Activated T-cell treated with anti-CD3 and anti-CD28 coated beads, Interleukin-2, amount 50 U/mL, for 48 hours (primary cell): ENCODE measurements at regions not wholly inside any gene's neighbourhood (a gene's known extent, or its start where the extent isn't known, plus 50 kb on each side); places are given as distances from the start of the nearest gene placed in this dataset.

Source experiments
- DNase-seq, 2 experiments: peaks; one replicate each; pipeline ENCODE4 v3.0.0-alpha.2; 2020

DNA sequence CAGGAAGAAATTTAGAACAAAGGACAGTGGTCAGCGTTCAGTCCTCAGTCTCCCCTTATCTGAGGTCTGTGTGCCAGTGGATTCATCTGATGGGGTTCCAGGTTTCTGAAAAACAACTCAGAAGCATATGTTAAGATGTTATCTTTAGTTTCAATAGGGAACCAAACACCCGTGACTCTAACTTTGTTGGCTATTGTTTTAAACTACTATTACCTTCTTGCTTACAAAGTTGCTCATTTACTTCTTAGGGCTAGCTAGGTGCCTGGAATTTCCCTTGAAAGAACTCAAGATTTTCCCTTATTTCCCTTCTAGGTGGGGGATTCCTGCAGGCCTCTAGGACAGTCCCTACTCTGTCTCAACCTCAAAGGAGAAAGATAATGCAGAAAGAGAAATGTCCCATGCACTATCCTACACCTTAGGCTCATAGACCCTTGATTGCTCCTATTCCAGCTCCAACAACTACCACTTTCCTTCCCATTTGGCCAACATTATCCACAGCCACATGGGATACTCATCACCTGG is 192.5 kb upstream of the LYZL1 start:
- no peak for DNase-seq

DNA sequence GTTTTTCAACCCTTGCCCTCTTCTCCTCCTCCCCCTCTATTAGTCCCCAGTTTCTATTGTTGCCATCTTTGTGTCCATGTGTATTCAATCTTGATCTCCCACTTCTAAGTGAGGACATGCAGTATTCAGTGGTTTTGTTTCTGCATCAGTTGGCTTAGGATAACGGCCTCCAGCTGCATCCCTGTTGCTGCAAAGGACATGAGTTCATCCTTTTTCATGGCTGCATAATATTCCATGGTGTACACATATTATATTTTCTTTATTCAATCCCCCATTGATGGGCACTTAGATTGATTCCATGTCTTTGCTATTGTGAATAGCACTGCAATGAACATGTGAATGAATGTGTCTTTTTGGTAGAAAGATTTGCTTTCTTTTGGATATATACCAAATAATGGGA is 190.4 kb upstream of the LYZL1 start:
- no peak for DNase-seq

- no peak for DNase-seq
These were observed 189.9 kb upstream of the LYZL1 start for GRCh38 chr10:29099001-29099400.

DNA sequence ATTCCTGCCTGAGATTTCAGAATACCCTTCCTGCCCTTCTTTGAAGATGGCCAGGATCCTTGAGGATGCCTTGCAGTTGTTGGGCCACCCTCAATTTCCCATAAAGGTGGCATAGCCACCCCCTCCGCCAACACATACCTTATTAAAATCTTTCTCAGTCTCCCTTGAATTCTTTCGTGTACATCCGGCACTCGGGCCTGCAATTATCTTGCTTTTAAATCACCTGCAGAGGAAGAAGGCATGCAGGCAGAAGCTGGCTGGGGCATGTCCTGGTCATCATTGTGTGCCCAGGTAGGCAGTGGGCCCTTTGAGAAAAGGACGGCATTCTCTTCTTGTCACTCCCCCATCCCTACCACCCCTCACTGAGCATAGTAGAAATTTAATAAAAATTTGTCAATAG is 189.5 kb upstream of the LYZL1 start:
- DNase-seq = no peak

- DNase-seq = no peak
These were observed 188.4 kb upstream of the LYZL1 start for GRCh38 chr10:29100505-29100904.

- no peak for DNase-seq
These were observed 186.6 kb upstream of the LYZL1 start for GRCh38 chr10:29102233-29102632.

DNA sequence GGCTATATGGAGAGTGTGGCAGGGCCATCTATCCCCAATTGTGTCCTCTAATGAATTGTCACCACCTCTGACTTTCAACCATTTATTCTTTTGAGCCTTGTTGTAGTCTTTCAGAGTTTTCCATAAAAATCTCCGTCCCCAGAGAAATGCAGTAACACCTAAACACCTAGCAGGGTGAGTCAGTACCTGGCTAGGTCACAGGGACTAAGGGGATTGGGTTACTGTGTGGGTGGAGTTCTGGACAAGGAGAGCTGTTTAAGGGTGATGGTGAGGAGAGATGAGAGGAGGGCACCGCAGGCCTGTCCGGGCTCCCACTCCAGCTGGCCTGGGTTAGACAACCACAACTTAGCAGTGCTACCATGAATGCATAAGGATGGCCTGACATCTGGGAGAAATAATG is 186.2 kb upstream of the LYZL1 start:
- DNase-seq = no peak

- DNase-seq = no peak
These were observed 184.0 kb upstream of the LYZL1 start for GRCh38 chr10:29104661-29105399.

DNA sequence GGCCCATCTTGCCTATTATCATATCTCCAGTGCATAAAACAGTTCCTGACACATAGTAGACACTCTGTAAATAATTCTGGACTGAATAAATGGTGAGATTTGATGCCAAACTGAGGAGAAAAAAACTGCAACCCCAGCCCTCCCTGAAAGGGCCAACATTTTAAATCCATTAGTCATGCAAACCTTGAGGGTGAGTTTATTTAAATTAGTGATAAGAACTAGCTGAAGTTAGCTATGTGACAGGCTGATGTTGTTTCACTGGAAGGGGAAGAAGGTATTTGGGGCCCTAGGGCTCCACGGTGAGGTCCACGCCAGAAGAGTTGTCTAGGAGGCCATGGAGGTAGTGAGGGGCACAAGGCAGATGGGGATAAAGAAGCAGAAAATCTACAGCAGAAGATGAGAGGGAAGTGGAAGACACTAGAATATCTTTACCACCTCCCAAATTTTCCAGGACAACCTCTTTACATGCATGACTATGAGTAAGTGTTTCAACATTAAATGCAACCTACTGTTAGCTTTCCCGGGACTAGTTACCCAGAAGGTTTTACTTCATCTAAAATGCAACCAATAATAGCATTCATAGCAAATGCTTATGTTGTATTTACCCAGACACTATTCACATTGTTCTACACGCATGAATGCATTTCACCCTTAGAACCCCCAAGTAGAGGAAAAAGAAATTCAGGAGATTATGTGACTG is 183.2 kb upstream of the LYZL1 start:
- no peak for DNase-seq

- no peak for DNase-seq
These were observed 182.6 kb upstream of the LYZL1 start for GRCh38 chr10:29106287-29106686.

DNA sequence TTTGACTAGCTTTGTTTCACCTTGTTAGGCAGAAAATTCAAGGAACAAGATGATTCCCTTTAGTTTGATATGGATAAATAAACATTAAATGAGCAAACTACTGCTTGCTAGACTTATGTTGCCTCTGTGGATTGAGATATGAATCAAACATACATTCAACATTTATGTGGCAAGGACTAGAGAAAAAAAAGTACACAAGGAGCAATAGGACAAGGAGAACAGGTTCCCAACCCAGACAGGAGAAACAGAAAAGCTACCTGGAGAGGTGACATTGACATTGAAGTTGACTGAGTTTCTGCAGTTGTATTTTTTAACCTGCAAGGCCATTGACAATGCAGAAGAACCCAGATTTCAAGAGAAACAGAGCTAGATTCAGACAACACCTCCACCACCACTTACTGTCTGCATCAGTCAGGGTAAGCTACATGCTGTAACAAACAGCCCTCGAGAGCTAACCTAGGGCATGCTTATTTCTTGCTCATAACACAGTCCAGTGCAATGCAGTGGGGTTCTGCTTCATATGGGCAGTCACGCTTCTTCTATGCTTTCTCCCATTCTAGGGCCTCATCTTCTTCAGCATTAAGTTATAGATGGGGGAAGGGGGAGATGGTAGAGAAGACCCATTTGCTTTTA is 180.9 kb upstream of the LYZL1 start:
- DNase-seq = no peak

DNA sequence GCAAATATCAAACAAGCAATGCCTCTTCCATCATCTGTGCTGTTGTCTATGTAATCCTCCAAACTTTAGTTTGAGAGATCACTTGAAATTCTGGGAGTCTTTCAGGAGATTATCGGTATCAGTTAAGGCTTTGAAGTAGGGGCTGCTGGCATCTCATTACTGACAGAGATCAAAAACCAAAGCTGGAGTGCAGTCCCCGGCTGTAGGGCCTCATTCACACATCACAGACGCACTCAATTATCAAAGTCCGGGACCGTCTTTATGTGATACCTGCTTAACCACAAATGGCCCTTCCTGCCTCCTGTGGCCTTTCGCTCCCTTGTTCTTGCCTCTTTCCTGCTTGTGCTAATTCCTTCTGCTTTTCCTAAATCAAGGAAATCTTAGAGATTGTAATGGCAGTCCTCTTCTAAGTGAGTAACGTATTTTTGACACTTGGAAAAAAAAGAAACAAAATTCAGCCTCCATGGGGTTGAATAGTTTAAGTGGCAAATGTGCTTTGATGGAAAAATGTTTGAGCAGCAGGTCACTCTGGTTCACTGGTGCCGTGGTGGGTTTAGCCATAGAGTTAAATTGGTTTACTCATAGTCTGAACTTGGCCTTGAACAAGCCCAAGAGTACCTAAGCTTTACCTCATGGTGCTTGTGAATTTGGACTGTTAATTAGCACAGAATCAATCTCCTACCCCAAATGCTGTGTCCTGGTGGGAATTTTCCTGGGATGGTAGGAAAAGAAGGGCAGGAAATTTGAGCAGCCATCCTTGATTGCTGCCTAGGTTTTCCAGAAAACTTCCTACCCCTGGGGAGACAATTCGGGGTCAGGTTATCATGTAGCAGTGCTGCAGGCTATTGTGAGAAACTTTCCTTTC is 178.9 kb upstream of the LYZL1 start:
- no peak for DNase-seq

GRCh38 chr10:29112827-29113615 is 175.8 kb upstream of the LYZL1 start:
- DNase-seq = no peak

GRCh38 chr10:29113616-29113945 is 175.3 kb upstream of the LYZL1 start:
- DNase-seq = no peak

DNA sequence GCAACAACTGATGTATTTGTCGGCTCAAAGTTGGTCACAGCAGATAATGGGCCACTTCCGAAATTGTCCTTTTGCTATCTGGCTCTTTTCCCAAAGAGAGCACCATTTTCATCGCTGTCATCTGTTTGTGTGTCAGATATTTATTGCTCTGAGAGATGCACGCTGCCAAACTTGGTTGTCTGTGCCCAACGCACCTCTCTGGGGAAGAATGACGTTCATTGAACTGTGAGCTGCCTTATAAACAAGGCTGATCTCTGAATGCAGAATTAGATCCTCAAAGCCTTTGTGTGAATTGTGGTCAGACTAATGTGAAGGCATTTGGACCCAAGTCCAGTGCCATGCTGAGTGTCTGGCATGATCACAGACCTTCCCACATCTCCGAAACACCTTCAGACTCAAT is 174.7 kb upstream of the LYZL1 start:
- DNase-seq = no peak

GRCh38 chr10:29117781-29118180 is 171.1 kb upstream of the LYZL1 start:
- no peak for DNase-seq

- peak; percentile 30 to 37 for DNase-seq
These were observed 169.5 kb upstream of the LYZL1 start for GRCh38 chr10:29119374-29119773.

- DNase-seq = no peak
These were observed 168.7 kb upstream of the LYZL1 start for GRCh38 chr10:29120216-29120615.

GRCh38 chr10:29124864-29125263 is 164.0 kb upstream of the LYZL1 start:
- DNase-seq = no peak

DNA sequence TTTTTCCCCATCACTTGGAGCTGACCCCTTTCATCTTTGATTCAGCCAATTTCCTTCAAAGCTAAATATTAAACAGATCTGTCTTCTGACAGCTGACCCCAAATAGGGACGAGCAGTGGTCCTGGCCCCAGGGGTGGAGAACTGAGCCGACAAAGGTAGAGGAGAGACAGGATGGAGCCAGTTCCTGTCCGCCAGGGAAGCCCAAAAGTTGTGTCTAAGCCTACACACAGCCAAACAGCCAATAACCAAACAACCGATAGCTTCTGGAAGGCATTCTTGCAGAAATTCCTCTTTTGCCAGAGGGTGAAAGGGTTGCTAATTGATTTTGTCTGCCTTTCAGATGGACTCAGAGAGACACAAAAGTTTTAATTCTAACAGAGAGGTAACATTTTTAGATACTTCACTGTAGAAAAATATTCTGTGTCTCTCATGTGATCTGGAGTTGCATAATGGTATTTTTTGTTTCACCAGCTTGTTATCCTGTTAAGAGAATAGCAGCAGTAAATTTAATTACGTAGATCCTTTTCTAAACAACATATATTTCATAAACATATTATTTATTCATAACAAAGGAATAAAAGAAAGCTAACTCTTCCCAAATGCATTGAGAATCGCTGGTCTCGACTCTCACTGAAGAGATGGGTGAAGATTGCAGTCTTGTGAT is 161.7 kb upstream of the LYZL1 start:
- no peak for DNase-seq

DNA sequence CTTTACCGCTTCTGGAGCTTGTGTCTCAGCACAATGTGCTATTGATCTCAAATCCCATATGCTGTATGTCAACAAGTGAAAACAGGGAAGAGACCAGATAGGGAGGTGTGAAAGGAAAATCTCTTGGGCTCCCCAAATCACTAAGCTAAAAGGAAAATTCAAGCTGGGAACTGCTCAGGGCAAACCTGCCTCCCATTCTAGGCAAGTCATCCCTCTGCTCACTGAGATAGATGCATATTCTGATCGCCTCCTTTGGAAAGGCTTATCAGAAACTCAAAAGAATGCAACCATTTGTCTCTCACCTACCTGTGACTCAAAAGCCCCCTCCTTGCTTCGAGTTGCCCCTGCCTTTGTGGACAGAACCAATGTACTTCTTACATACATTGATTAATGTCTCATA is 161.1 kb upstream of the LYZL1 start:
- DNase-seq = no peak

GRCh38 chr10:29130190-29130673 is 158.6 kb upstream of the LYZL1 start:
- no peak for DNase-seq
